GM18517 (cell line): ENCODE measurements at regions not wholly inside any gene's neighbourhood (a gene's known extent, or its start where the extent isn't known, plus 50 kb on each side); places are given as distances from the start of the nearest gene placed in this dataset.

Source experiments
- ATAC-seq: cut with Tn5 transposase; IDR thresholded peaks from one replicate; pipeline ENCODE4 v1.9.1; 2021; ENCODE audit warnings: mild to moderate bottlenecking, moderate library complexity; ENCODE audit not compliant: unreplicated experiment

DNA sequence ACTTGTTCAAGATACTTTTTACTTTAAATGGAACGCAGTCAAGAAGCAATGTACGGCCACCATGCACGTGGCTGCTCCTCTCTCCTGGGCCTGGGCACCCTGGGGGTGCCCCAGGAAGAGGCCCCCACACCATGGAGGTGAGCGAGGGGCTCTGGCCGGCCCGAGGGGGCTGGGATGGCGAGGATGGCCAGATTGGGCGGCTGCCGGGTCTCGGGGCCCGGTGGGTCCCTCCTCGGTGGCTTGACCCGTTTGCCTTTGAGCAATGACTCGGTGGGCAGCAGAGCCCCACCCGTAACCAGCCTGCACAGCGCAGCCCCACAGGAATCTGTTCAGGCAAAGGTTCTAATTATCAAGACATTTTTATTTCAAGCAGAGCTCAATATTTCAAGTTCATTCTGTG lies 167.4 kb downstream of the BRD1 start:
- ATAC-seq = no peak

DNA sequence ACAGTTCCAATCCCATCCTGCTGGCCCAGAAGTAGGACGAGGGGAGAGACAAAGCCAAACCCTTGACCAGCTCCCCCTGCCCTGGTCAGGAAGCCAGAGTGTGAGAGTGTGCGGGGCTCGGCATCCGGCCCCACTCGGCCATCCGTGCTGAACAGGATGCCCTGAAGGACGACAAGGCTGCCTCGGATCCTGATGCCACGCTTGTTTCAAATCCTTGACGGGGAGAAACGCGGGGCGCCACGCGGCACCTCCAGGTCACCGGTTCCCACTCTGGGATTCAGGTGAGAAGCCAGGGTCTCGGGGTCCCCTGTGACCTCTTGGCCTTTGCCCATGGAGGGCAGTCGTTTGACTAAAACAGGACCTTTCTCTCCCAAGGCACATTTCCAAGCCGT lies 167.8 kb downstream of the BRD1 start:
- no peak for ATAC-seq

DNA sequence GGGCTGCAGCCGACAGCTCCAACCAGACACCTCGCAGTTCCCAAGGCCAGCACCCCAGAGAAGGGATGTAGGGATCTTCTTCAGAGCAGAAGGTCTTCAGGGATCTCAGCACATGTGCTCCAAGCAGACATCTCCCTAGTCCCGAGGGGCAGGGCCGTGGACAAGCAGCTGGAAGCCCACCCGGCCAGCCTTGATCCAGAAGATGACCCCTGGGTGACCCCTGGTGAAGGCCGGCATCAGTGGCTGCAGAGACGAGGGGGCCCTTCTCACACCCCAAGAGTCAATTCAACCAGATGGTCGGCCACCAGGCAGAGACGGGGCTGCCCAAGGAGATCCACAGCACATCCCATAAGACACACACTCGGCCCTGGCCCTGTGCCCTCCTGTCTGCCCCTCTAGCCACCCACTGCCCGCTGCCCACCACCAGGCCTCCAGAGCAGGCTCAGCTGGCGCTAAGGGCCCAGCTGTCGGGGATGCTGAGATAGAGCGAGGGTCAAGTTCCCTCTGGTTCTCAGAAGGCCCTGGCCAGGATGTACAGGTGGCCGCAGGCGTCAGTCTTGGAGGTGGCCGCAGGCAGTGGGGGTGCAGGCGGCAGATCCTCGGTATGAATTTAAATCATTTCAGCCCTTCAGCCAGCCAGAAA lies 168.3 kb downstream of the BRD1 start:
- ATAC-seq = no peak

DNA sequence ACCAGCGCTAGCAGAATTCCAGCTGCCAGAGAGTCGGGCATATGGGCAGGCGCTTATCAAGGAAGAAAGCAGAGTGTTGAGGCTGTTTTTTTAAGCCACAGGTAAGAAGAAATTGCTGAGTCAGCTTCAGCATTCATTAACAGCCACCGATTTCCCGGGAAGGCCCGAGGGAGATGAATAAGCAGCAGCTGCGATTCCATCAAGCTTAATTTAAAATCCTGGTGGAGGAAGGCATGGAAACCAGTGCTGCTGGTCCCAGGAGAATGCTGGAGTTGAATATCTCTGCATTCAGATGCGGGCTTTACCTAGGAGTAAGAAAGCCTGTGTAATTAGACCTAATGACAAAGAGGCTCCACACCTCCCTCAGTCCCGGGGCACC lies 168.8 kb downstream of the BRD1 start:
- ATAC-seq = no peak

DNA sequence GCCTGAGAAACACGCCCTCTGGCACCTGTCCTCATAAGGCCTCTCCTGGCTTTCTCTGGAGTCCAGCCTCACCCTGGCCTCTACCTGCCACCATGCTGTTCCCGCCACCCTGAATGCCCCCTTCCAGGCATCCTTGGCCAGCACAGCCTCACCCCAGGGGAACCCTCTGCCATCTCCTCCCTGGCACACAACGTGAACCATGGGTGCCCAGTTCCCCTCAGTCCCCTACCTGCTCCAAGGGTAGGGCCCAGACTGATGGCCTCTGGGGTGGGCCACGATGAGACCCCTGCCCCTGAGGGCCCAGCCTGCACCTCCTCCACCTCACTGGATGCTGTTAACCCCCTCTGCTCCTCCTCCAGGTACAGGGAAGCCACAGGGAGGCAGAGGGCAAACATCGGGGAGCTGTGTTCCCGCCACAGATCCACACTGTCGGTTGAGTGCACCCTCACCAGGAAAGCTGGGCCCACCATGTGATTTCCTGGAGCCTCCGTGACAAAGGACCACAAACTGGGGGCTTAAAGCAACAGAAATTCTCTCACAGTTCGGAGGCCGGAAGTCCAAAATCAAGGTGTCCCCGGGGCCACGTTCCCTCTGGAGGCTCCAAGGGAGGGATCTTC lies 169.6 kb downstream of the BRD1 start:
- no peak for ATAC-seq

DNA sequence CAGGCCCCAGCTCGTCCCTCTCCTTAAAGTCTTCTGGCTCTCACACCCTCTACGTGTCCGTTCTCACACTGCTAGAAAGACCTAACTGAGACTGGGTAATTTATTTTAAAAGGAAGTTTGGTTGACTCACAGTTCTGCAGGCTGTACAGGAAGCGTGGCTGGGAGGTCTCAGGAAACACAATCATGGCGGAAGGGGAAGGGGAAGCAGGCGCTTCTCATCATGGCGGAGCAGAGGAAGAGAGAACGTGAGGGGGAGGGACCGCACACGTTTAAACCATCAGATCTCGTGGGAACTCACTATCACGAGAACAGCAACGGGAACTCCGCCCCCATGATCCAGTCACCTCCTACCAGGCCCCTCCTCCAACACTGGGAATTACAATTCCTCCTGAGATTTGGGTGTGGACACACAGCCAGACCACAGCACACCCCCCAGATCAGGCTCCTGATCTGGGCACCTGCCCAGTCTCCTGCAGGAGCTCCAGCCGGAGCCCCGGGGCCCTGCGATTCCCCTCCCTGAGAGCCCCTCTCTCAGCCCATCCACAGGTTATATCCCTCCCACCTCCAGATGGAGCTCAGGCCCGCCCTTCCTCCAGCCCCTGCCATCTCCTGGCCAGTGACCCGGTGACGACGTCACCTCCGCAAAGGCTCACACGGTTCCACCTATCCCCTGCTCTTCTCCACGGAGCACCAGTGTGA lies 170.2 kb downstream of the BRD1 start:
- peak; percentile 59 for ATAC-seq

DNA sequence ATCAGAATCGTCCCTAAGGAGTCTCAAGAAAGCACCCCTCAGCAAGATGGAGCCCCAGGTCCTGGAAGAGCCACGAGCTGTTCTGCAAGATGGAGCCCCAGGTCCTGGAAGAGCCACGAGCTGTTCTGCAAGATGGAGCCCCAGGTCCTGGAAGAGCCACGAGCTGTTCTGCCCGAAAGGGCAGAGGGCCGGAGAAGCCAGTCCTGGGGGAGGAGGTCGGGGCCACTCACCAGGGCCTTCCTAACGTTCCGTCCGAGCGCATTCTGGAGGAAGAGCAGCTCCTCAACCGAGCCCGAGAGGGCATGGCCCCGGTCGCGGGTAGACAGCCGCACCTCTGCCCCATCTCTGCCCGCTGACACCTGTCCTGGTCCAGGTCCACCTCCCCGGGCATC lies 170.8 kb downstream of the BRD1 start:
- peak; percentile 31 for ATAC-seq

DNA sequence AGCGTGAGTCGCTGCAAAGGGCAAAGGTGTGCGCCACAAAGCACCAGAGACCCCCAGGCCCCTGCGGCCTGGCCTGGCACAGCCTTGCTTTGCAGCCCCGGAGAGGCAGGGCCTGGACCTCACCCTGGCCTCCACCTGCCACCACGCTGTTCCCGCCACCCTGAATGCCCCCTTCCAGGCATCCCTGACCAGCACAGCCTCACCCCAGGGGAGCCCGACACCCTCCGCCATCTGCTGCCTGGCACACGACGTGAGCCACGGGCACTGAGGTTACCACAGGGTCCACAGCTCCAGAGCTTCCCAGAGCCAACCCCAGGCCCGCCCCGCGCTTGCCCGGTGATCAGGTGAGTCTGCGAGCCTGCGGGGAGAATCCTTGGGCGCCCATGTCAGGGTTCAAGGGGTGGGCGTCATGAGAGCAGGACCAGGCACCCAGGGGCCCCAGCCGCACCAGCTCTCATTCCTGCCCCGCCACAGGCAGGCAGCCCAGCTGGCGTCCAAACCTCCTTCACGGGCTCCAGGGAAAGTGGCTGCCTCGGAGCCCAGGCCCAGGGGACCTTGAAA lies 171.3 kb downstream of the BRD1 start:
- ATAC-seq = no peak

DNA sequence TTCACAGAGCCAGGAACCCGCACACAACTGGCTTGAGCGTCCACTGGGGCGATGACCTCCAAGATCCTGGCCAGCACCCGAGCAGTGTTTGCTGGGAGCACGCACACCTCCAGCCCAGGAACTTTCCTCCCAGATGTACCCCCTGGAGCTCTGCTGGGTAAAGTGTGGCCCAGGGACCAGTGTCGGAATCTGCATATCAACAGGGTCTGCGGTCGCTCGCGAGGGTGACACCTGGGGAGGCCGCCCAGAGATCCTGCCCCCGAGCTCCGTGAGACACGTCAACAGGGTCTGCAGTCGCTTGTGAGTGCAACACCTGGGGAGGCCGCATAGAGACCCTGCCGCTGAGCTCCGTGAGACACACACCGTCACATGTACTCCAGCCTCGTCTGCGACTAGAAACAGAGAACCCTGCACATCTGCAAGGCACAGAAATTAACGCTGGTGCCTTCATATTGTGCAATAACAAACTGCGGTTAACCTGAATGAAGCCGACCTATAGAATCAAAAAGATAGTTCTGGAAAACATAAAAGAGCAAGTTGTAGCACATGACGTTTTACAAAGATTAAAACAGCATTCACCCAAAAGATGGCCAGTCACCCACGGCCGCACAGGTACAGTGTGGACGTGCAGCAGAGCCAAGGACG lies 172.4 kb downstream of the BRD1 start:
- no peak for ATAC-seq

DNA sequence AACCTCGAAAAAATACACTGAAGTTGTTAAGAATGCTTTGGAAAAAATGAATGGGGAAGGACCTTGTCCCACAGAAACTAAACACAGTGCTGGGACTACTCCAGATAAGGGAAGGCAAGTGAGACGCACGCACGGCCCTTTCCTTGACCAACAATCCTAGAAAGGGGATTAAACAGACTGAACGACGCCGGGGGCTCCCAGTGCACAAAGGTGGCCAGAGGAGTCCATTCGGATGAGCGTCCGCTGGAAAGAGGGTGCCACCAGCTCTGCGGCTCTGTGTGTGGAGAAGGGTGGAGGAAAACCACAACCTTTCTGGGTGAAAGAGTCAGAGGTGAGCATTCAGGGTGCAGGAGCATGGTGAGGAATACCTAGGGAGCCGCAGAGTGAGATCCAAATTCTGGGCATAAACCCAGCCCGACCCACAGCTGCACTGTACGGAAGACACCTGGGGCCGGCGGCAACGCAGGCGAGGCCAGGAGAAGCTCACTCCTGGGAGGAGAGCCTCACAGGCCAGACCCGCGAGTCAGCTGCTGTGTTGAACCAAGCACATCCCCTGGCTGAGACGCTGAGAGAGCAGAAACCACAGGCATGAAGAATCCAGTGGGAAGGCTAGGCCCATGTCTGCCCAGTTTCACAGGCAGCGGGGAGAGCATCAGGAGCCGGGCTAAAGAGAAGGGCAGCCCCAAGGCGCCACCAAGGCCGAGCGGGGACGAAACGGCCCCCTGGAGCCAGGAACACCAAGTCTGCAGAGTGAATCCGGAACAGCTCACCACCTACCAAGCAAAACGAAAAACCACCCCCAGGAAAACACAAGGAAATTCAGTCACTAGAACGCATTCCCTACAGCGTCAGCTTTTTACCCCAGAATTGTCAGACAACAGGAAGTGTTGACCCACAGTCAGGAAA lies 177.1 kb downstream of the BRD1 start:
- ATAC-seq = no peak

DNA sequence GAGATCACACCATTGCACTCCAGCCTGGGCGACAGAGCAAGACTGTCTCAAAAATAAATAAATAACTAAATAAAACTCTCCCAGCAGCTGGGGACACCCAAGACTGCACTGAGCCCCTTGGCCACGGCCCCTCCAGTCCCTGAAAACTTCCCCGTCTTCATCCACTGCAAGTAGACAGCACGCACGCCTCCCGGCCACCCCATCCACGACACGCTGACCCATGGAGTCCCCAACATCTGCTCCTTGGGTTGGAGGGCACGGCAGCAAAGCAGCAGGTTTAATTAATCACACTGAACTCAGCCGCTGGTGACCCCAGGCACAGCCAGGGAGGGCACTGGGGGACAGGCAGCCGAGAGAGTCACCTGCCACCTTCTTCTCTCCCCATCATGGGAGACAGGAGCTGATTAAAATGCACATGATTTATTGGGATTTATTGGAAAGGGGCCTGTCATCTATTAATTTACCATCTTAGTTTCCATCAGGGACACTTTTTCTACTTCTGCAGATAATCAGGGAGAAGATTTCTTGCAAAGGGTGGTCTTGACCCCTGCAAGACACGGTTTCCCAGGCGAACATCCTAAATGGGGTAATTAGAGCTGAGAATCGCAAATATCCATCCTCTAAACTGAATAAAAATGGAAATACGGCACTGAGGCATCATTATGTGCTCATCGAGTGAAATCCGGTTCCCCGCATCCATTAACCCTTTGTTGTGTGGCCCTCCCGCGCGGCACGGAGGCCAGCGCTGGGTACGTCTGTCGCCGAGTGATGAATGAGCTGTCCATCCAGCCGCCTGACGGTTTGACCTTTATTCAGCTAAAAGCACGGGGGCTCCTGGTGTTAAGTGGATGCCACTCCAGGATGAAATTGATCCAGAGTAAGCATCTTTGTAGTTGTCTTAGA lies 178.3 kb downstream of the BRD1 start:
- ATAC-seq = no peak

DNA sequence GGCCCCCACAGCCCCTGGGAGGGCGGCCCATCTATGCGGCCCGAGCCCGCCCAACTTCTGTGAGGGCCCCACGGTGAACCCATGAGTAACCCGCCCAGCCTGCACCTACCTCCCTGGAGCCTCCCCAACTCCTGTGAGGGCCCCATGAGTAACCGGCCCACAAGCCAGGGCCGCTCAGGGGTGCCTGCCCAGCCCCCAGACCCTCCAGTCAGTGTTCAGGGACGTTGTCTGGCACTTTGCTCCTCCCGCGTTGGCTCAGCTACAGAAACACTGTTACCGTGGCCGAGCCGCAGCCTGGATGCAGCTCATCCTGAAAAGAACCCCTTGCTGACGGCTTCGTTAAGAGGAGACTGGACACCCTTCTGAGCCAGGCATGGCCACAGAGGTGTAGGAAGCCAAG lies 179.6 kb downstream of the BRD1 start:
- no peak for ATAC-seq

DNA sequence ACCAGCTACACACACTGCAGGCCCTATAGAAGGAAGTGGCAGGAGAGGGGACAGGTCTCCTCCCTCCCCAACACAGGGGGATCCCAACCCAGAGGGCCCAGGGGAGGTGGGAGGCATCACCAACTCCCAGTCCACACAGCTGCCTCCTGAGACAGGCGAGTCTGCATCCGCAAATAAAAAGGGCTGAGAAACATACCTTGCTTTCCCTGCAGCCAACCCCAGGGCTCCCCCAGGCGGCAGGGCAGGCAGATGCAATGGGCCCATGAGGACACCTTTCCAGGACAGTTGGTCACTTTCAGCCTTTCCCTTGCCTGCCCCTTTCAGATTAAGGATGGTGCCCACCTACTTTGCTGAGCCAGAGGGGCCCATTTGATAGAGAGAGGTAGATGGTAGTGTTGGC lies 180.0 kb downstream of the BRD1 start:
- no peak for ATAC-seq

DNA sequence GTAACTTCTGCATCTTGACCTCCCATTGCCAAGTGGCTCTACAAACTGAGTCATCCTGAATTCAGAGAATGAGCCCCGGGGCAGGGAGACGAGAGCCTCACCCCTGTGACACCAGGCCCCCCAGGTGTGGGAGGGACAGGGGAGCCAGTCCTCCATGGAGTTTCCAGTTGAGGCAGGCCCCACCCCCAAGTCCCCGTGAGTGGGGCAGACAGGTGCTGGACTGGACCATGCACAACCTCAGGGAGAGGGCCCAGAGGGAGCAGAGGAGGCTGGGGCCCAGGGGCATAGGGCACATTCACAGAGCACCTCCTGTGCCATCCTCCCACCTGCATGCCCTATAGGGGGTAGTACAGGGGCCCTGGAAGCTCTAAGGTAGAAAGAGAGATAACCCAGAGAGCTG lies 180.8 kb downstream of the BRD1 start:
- ATAC-seq = no peak

DNA sequence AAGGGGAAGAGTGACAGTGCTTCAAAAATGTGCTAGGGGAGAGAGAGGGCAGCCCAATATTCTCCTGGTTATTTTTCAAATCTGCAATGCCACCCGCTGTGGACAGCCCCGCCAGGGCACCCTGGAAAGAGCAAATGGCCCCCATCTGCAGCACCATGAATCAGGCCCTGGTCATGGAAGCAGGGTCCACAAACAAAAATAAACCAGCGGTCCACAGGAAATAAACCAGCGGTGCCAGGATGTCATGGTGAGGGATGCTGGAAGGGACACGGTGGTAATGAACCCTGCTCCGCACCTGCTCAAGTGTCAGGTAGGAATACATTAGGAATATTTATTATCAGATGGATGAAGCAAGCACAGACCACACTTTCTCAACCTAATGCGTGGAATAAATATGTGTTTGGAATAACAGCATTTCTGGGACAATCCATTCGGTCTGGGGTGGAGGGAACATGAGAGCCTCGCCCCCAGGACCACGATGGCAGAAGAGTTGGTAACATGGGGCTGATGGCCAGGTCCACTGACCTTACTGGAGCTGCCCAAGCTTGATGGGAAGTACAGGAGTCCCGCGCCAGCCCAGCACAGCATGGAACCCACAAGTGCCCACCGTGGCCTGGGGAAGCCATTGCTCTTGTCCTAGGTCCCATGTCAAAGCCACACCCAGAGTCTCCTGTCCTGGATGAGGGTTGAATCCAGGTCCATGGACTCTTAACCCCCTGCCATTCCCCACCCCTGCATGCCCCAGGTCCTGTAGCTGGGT lies 181.7 kb downstream of the BRD1 start:
- ATAC-seq = no peak

DNA sequence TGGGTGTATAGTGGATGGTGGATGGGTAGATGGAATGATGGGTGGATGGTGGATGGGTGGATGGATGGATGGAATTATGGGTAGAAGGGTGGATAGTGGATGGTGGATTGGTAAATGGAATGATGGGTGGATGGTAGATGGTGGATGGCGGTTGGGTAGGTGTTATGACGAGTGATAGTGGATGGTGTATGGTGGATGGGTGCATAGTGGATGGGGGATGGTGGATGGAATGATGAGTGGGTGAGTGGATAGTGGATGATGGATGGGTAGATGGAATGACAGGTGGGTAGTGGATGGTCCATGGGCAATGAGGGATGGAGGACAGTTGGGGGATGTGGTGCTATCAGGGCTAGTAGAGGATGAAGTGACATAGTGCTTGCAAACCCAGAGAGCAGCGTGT lies 182.4 kb downstream of the BRD1 start:
- no peak for ATAC-seq

DNA sequence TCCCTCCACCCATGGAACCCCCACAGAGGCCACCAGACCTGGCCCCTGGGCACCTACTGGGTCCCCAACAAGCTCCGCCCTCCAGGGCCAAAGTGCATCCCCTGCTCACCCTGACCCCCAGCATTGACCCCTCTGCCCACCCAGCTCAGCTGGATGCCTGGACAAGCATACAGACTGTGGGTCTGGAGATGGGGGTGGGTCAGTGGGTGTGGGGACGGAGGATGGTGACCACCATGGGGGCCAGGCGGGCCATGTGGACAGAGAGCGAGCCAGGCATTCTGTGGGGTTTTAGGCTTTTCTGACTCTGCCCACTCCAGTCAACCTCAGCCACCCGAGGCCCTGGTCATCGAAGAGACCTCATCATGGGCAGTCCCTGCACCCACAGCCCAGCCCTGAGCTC lies 183.7 kb downstream of the BRD1 start:
- no peak for ATAC-seq

DNA sequence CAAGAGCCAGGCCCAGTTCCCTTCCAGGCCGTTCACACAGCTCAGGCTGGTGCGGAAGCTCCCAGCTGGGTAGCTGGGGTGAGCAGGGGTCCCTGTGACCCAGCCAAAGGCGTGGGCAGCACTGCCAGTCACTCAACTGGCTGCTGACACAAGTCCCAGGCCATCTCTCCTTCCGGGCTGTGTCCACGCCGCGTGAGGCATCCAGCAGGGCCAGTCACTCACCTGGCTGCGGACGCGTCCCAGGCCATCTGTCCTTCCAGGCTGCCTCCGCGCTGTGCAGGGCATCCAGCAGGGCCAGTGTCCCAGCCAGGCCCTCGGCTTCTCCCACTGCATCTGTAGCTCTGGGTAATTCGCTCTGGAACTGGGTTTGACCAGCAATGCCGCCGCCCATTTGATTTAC lies 184.2 kb downstream of the BRD1 start:
- ATAC-seq = no peak

DNA sequence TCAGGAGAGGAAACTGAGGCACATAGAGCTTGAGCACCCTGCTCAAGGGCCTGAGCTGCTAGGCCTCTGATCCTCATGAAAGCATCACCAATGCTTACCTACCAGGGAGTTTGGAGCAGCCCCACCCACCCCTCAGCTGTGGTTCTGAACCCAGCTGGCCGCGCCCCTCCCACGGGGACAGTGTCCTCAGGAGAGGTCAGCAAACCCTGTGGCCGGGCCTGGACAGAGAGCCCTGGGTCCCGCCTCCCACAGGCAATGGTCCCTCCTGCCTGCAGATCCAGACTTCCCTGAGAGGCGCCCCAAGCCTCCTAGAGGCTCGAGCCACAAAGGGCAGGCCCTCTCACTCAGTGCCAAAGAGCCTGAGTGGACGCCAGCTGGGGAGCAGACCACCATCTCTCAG lies 184.9 kb downstream of the BRD1 start:
- no peak for ATAC-seq
